ENCODE measurements at regions not wholly inside any gene's neighbourhood (a gene's known extent, or its start where the extent isn't known, plus 50 kb on each side); places are given as distances from the start of the nearest gene placed in this dataset.

DNA sequence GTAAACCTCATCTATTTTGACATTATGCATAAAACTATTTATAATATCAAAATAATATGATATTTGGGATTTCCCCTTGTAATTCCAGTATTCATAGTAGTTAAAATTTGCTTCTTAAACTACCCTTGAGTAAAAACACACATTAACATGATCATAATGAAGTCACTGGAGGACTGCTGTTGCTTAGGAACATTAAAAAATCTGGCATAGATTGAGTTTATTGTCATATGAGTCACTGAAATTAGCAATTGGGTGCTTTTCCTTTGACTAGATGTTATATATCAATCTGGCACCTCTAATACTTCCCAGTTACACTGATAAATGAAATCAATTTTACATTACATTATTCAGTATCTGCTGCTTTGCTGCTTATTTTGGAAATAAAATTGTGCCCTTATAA, 57.0 kb upstream of the ZC3H15 start:
- Histone ChIP-seq H3K4me3 (ENCODE audit: low read length) (no peak overlapping the region), H3K36me3 (ENCODE audit: control insufficient read depth, insufficient read depth, low read length) (no peaks in the 10 kb centered on the region), H3K4me1 (ENCODE audit: control insufficient read depth, insufficient read depth, low read length) (no peaks in the 10 kb centered on the region), H3K27ac (ENCODE audit: low read depth, low read length) (no peak overlapping the region), H3K9ac (ENCODE audit: low read length) (no peak overlapping the region), H3K27me3 (ENCODE audit: control insufficient read depth, insufficient read depth, low read length) (no peaks in the 10 kb centered on the region)

DNA sequence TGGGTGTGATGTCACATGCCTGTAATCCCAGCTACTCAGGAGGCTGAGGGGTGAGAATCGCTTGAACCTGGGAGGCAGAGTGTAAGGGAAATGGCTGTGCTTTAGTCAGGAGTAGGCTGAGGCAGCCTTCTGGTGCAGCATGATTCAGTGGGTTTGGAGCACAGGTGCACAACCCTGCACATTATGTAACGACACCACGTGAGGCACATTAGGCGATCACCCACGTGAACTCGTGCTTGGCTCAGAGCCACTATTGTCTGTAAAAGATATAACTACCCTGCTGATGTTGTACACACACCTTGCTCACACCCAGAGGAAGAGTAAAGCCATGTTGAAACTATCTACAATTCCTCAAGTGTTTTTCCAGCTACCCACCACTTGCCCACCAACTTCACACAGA, 54.8 kb upstream of the ZC3H15 start:
- Histone ChIP-seq H3K27me3 (ENCODE audit: control insufficient read depth, insufficient read depth, low read length) (no peaks in the 10 kb centered on the region), H3K4me3 (ENCODE audit: low read length) (no peak overlapping the region), H3K27ac (ENCODE audit: low read depth, low read length) (no peak overlapping the region), H3K9ac (ENCODE audit: low read length) (no peak overlapping the region), H3K4me1 (ENCODE audit: control insufficient read depth, insufficient read depth, low read length) (no peaks in the 10 kb centered on the region), H3K36me3 (ENCODE audit: control insufficient read depth, insufficient read depth, low read length) (peaks cover 6% of the 10 kb centered on the region)

DNA sequence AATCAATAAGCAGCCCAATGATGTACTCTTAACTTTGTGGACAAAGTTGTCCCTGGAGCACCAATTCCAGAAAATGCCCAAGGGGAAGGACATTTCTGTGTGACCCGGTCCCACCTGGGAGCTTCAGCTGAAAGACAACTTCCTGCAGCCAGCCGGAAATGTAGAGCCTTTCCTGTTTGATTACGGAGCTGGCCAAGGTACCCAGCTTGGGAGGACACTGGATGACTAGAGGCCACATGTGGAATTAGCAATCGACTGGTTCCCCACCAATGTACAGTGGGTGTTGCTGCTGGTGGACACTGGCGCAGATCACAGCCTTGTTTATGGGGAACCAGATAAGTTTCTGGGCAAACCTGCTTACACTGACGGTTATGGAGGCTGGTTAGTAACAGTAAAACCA, 53.0 kb upstream of the ZC3H15 start:
- no peak overlapping the region for H3K9ac ChIP-seq (ENCODE audit: low read length)
- H3K4me3 ChIP-seq (ENCODE audit: low read length): no peak overlapping the region
- no peaks in the 10 kb centered on the region for H3K27me3 ChIP-seq (ENCODE audit: control insufficient read depth, insufficient read depth, low read length)
- no peaks in the 10 kb centered on the region for H3K4me1 ChIP-seq (ENCODE audit: control insufficient read depth, insufficient read depth, low read length)
- peaks cover 6% of the 10 kb centered on the region for H3K36me3 ChIP-seq (ENCODE audit: control insufficient read depth, insufficient read depth, low read length)
- no peak overlapping the region for H3K27ac ChIP-seq (ENCODE audit: low read depth, low read length)

DNA sequence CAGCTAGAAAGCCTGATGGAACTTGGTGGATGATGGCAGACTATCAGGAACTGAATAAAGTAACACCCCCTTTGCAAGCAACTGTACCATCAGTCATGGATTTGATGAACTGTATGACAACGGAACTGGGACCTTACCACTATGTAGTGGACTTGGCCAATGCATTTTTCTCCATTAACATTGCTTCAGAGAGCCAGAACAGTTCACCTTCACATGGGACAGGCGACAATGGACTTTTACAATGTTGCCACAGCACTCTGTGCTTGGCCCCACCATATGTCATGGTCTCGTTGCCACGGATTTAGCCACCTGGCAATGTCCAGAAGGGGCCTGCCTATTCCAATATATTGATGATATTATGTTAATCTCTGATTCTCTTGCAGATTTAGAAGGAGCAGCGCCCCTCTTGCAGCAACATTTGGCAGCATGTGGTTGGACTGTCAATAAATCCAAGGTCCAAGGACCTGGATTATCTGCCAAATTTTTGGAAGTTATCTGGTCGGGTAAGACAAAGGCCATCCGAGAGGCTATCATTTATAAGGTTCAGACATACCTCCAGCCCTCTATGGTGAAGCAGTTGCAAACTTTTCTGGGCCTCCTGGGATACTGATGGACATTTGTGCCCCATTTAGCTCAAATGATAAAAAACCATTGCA, 52.2 kb upstream of the ZC3H15 start:
- H3K9ac ChIP-seq (ENCODE audit: low read length): no peak overlapping the region
- no peaks in the 10 kb centered on the region for H3K27me3 ChIP-seq (ENCODE audit: control insufficient read depth, insufficient read depth, low read length)
- no peak overlapping the region for H3K27ac ChIP-seq (ENCODE audit: low read depth, low read length)
- no peak overlapping the region for H3K4me3 ChIP-seq (ENCODE audit: low read length)
- peaks cover 6% of the 10 kb centered on the region for H3K36me3 ChIP-seq (ENCODE audit: control insufficient read depth, insufficient read depth, low read length)
- no peaks in the 10 kb centered on the region for H3K4me1 ChIP-seq (ENCODE audit: control insufficient read depth, insufficient read depth, low read length)

Data from rectal smooth muscle tissue (tissue), 1 donor.